ENCODE measurements at regions not wholly inside any gene's neighbourhood (a gene's known extent, or its start where the extent isn't known, plus 50 kb on each side); places are given as distances from the start of the nearest gene placed in this dataset.

GRCh38 chr13:56900549-56901279, 240.0 kb upstream of the PRR20A start:
- TF ChIP-seq EZH2phosphoT487 (IDR thresholded peaks at IDR 0.05; ENCODE audit: borderline replicate concordance, low read length), result no peak
- TF ChIP-seq, protein P1, sequence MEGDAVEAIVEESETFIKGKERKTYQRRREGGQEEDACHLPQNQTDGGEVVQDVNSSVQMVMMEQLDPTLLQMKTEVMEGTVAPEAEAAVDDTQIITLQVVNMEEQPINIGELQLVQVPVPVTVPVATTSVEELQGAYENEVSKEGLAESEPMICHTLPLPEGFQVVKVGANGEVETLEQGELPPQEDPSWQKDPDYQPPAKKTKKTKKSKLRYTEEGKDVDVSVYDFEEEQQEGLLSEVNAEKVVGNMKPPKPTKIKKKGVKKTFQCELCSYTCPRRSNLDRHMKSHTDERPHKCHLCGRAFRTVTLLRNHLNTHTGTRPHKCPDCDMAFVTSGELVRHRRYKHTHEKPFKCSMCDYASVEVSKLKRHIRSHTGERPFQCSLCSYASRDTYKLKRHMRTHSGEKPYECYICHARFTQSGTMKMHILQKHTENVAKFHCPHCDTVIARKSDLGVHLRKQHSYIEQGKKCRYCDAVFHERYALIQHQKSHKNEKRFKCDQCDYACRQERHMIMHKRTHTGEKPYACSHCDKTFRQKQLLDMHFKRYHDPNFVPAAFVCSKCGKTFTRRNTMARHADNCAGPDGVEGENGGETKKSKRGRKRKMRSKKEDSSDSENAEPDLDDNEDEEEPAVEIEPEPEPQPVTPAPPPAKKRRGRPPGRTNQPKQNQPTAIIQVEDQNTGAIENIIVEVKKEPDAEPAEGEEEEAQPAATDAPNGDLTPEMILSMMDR (IDR thresholded peaks at IDR 0.05; ENCODE audit: low read depth, low read length, poor library complexity, severe bottlenecking), result no peak
